Vagina (tissue), 2 donors: ENCODE measurements at regions not wholly inside any gene's neighbourhood (a gene's known extent, or its start where the extent isn't known, plus 50 kb on each side); places are given as distances from the start of the nearest gene placed in this dataset.
"Not testable (repeated sequence)": the region's sequence is repeated elsewhere in the genome, so short reads cannot be mapped to it uniquely, and the experiment has no call there.

ENCODE experiments used
- DNase-seq, 2 donors: peaks; one replicate each; pipeline ENCODE4 v3.0.0-alpha.2; 2017; ENCODE audit errors: extremely low spot score in 2 of 2
- H3K27ac ChIP-seq: fragments of 200-600 bp; sonication (generic); one replicate; pipeline ENCODE4 v1.5.1; 2019
- H3K27me3 ChIP-seq: fragments of 200-600 bp; sonication (generic); one replicate; pipeline ENCODE4 v1.5.1; 2019
- H3K36me3 ChIP-seq, 2 donors: fragments of 200-600 bp; sonication (generic); one replicate each; pipeline ENCODE4 v1.5.1; 2017 to 2019
- H3K4me1 ChIP-seq: fragments of 200-600 bp; sonication (generic); one replicate; pipeline ENCODE4 v1.5.1; 2019
- H3K4me3 ChIP-seq, 2 donors: fragments of 200-600 bp; sonication (generic); 1 replicate in 1 of 2; 2 replicates in 1 of 2; pipeline ENCODE4 v1.5.1; 2016 to 2019
- H3K9me3 ChIP-seq: fragments of 200-600 bp; sonication (generic); one replicate; pipeline ENCODE4 v1.5.1; 2019
- POLR2A ChIP-seq, 2 donors: fragments of 450-650 bp; IDR thresholded peaks; one replicate each; pipeline ENCODE4 v1.6.1; 2017; ENCODE audit warnings: antibody characterized with exemption in 2 of 2, mild to moderate bottlenecking in 2 of 2, moderate library complexity in 2 of 2
- POLR2AphosphoS5 ChIP-seq, 2 donors: sonication (generic); formaldehyde crosslinking; IDR thresholded peaks; one replicate each; pipeline ENCODE4 v1.9.0; 2017; ENCODE audit warnings: antibody characterized with exemption in 2 of 2, mild to moderate bottlenecking in 2 of 2, low read depth in 1 of 2; ENCODE audit not compliant: insufficient read depth in 1 of 2
- intact Hi-C: fragments of 100-400 bp; cut with DNase I; formaldehyde crosslinking; loops from one replicate; pipeline ENCODE4 v1.15.1; 2023
- TF ChIP-seq, protein P1 (sequence below), 3 experiments: fragments of 450-650 bp in 2 of 3; fragments of 200-600 bp in 1 of 3; sonication (generic) in 1 of 3; IDR thresholded peaks; one replicate each; pipeline ENCODE4 v1.5.1; 2017 to 2019; ENCODE audit warnings: antibody characterized with exemption in 3 of 3, mild to moderate bottlenecking in 2 of 3, moderate library complexity in 2 of 3

DNA sequence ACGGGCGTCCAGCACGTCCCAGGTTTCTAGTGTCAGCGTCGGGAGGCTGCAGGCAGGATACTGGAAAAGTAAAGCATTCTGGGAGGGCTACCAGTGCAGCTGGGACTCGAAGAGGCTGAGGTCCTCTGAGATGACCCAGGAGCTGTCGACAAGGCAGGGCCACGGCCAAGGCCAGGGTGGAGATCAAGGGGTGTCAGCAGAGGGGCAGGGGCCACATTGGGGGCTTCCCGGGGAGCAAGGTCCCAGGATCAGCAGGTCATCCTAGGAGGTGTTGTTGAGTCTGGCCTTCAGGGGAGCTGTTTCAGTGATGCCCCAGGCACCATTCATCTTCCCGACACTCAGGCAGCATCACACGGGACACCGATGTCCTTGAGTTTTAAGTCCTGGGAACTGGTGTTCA, 377.8 kb upstream of the SFSWAP start:
- TF ChIP-seq, protein P1, sequence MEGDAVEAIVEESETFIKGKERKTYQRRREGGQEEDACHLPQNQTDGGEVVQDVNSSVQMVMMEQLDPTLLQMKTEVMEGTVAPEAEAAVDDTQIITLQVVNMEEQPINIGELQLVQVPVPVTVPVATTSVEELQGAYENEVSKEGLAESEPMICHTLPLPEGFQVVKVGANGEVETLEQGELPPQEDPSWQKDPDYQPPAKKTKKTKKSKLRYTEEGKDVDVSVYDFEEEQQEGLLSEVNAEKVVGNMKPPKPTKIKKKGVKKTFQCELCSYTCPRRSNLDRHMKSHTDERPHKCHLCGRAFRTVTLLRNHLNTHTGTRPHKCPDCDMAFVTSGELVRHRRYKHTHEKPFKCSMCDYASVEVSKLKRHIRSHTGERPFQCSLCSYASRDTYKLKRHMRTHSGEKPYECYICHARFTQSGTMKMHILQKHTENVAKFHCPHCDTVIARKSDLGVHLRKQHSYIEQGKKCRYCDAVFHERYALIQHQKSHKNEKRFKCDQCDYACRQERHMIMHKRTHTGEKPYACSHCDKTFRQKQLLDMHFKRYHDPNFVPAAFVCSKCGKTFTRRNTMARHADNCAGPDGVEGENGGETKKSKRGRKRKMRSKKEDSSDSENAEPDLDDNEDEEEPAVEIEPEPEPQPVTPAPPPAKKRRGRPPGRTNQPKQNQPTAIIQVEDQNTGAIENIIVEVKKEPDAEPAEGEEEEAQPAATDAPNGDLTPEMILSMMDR (IDR thresholded peaks at IDR 0.05), result no peak
- TF ChIP-seq POLR2A (IDR thresholded peaks at IDR 0.05) (no peak), POLR2AphosphoS5 (IDR thresholded peaks at IDR 0.05; ENCODE audit: insufficient read depth in 1 of 2, low read depth in 1 of 2) (no peak)
- no peaks in the 10 kb centered on the region for H3K36me3 ChIP-seq
- H3K9me3 ChIP-seq, result no peaks in the 10 kb centered on the region
- no peaks in the 10 kb centered on the region for H3K27me3 ChIP-seq
- peak in 1 of 2 donors; percentile 78 for DNase-seq
- H3K4me1 ChIP-seq, result no peaks in the 10 kb centered on the region
- no peak overlapping the region for H3K27ac ChIP-seq
- intact Hi-C loops, result no loop called here
- no peak overlapping the region for H3K4me3 ChIP-seq

DNA sequence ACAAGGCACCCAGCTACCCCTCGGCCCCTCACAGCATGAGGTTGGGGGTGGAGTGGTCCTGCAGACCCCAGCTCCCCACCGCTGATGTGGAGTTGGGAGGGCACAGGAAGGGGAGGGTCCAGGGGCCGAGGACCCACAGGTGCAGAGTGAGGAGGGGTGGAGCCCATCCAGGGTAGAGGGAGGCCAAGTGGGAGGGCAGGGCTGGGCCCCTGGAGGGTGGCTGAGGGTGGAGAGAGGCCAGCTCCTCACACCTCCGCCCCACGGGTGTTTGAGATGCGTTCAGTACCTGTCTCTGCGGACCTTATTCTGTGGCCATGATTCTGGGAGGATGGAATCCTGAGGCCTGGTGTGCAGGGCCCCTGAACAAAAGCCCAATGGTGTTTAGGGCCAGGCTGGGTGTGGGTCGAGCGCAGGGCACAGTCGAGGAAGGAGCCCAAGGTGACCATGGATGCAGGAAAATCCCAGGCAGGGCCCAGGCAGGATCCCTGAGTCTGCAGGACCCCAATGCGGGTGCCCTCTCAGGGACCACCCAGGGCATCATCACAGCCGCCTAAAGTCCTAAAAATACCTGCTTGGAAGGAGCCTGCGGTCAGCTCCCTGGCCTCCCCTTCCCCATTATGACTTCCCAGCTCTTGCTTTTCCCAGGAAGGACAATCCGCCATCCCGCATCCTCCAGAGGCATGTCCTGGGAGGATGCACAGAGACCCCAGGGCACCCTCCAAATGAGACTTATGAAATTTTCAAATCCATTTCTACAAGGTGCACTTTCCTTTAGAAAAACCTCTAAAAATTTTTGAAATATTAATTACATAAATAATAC, 377.1 kb upstream of the SFSWAP start:
- no peaks in the 10 kb centered on the region for H3K9me3 ChIP-seq
- H3K36me3 ChIP-seq, result no peaks in the 10 kb centered on the region
- no peaks in the 10 kb centered on the region for H3K4me1 ChIP-seq
- H3K27me3 ChIP-seq, result no peaks in the 10 kb centered on the region
- no peak overlapping the region for H3K27ac ChIP-seq
- no peak for TF ChIP-seq POLR2AphosphoS5 (IDR thresholded peaks at IDR 0.05; ENCODE audit: insufficient read depth in 1 of 2, low read depth in 1 of 2)
- no peak for TF ChIP-seq POLR2A (IDR thresholded peaks at IDR 0.05)
- TF ChIP-seq, protein P1 (IDR thresholded peaks at IDR 0.05), result no peak
- intact Hi-C loops, result no loop called here
- peak; percentile 56 to 91 for DNase-seq
- no peak overlapping the region for H3K4me3 ChIP-seq

DNA sequence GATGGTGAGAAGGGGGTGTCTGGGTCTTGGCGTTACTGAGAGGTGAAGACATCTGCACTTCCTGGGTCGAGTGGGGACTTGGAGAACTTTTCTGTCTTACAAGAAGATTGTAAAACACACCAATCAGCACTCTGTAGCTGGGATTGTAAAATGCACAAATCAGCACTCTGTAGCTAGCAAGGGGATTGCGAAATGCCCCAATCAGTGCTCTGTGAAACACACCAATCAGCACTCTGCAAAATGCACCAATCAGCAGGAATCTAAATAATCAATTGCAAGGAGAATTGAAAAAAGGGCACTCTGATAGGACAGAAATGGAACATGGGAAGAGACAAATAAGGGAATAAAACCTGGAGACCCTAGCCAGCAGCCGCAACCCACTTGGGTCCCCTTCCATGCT, 376.1 kb upstream of the SFSWAP start:
- no peaks in the 10 kb centered on the region for H3K9me3 ChIP-seq
- no peak for TF ChIP-seq POLR2AphosphoS5 (IDR thresholded peaks at IDR 0.05; ENCODE audit: insufficient read depth in 1 of 2, low read depth in 1 of 2)
- no peak for TF ChIP-seq POLR2A (IDR thresholded peaks at IDR 0.05)
- TF ChIP-seq, protein P1 (IDR thresholded peaks at IDR 0.05), result no peak
- no peak overlapping the region for H3K27ac ChIP-seq
- DNase-seq, result no peak
- no peak overlapping the region for H3K4me3 ChIP-seq
- no peaks in the 10 kb centered on the region for H3K27me3 ChIP-seq
- no peaks in the 10 kb centered on the region for H3K4me1 ChIP-seq
- no peaks in the 10 kb centered on the region for H3K36me3 ChIP-seq
- intact Hi-C loops, result no loop called here

DNA sequence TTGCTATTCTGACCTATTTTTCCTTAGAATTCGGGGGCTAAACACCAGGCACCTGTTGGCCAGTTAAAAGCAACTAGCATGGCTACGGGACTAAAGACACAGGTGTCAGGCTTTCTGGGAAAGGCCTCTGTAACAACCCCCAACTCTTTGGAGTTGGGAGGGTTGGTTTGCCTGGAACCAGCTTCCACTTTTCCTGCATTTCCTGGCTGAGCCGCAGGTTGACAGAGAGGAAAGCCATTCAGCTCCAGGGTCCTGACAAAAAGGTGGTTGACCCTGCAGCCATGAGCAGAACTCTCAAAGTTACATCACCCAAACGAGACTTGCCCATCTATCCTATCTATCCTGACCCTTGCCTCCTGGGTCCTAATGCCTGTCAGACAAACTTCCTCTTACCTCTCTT, 375.4 kb upstream of the SFSWAP start:
- H3K36me3 ChIP-seq, result no peaks in the 10 kb centered on the region
- no peaks in the 10 kb centered on the region for H3K4me1 ChIP-seq
- H3K27me3 ChIP-seq, result no peaks in the 10 kb centered on the region
- TF ChIP-seq, protein P1 (IDR thresholded peaks at IDR 0.05), result no peak
- no peak for TF ChIP-seq POLR2AphosphoS5 (IDR thresholded peaks at IDR 0.05; ENCODE audit: insufficient read depth in 1 of 2, low read depth in 1 of 2)
- H3K9me3 ChIP-seq, result no peaks in the 10 kb centered on the region
- peak in 1 of 2 donors; percentile 69 for DNase-seq
- no peak overlapping the region for H3K4me3 ChIP-seq
- intact Hi-C loops, result no loop called here
- H3K27ac ChIP-seq, result no peak overlapping the region

DNA sequence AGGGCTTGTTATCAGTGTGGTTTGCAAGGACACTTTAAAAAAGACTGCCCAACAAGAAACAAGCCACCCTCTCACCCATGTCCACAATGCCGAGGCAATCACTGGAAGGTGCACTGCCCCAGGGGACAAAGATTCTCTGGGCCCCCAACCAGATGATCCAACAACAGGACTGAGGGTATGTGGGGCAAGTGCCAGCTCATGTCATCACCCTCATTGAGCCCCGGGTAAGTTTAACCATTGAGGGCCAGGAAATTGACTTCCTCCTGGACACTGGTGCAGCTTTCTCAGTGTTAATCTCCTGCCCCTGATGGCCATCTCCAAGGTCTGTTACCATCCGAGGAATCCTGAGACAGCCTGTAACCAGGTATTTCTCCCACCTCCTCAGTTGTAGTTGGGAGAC, 373.0 kb upstream of the SFSWAP start:
- H3K36me3 ChIP-seq, H3K27me3 ChIP-seq, H3K4me1 ChIP-seq, H3K4me3 ChIP-seq, H3K27ac ChIP-seq, intact Hi-C loops, H3K9me3 ChIP-seq: not testable (repeated sequence)
- peak in 1 of 2 donors; percentile 56 for DNase-seq
